ENCODE measurements at regions not wholly inside any gene's neighbourhood (a gene's known extent, or its start where the extent isn't known, plus 50 kb on each side); places are given as distances from the start of the nearest gene placed in this dataset.

DNA sequence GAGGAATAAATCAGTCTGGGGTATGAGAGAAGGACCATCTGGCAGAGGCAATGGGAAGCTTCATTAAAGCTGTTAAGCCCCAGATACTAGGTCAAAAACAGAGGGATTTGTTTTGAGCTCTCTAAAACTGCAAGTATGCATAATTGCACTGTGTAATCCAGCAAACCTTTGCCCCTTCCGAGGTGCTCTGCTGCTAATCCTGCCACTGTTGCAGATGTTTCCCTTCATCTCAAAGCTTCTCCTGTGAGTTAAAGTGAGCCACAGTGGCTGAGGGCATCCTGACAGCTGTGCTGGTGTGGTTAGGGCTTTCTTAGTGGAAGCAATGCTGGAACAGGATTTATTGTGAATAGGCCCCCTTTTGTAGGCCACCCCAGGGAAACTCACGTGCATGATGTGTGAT is 160.3 kb upstream of the TRPC7 start:
- POLR2A ChIA-PET (ENCODE audit: low non-redundant PET), result no interaction called here
- no peaks in the 10 kb centered on the region for H3K4me1 ChIP-seq (ENCODE audit: insufficient read depth, low read length, poor library complexity, severe bottlenecking)
- no peaks in the 10 kb centered on the region for H3K9me3 ChIP-seq (ENCODE audit: low read depth, low read length, poor library complexity, severe bottlenecking)
- CTCF ChIA-PET, result no interaction called here
- intact Hi-C loops (cut with micrococcal nuclease; ENCODE audit: unreplicated experiment), result no loop called here
- H3K4me3 ChIP-seq (ENCODE audit: low read depth, low read length, poor library complexity, severe bottlenecking), result no peak overlapping the region
- BruUV-seq (replicated peaks), result no TSS peak
- peaks cover 37% of the 10 kb centered on the region for H3K27me3 ChIP-seq (replicated peaks; ENCODE audit: insufficient read depth, low read depth, low read length, poor library complexity)
- no peak overlapping the region for H3K27ac ChIP-seq (ENCODE audit: low read depth, low read length, poor library complexity, severe bottlenecking)
- TF ChIP-seq, protein P1, sequence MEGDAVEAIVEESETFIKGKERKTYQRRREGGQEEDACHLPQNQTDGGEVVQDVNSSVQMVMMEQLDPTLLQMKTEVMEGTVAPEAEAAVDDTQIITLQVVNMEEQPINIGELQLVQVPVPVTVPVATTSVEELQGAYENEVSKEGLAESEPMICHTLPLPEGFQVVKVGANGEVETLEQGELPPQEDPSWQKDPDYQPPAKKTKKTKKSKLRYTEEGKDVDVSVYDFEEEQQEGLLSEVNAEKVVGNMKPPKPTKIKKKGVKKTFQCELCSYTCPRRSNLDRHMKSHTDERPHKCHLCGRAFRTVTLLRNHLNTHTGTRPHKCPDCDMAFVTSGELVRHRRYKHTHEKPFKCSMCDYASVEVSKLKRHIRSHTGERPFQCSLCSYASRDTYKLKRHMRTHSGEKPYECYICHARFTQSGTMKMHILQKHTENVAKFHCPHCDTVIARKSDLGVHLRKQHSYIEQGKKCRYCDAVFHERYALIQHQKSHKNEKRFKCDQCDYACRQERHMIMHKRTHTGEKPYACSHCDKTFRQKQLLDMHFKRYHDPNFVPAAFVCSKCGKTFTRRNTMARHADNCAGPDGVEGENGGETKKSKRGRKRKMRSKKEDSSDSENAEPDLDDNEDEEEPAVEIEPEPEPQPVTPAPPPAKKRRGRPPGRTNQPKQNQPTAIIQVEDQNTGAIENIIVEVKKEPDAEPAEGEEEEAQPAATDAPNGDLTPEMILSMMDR (conservative IDR thresholded peaks at IDR 0.05; ENCODE audit: low read depth, low read length), result no peak
- TF ChIP-seq EZH2 (IDR thresholded peaks at IDR 0.05; ENCODE audit: borderline replicate concordance, low read depth, low read length, poor library complexity, severe bottlenecking), result no peak
- no peak for DNase-seq (ENCODE audit: low spot score)
- H3K36me3 ChIP-seq (ENCODE audit: insufficient read depth, low read length, poor library complexity, severe bottlenecking), result no peaks in the 10 kb centered on the region

DNA sequence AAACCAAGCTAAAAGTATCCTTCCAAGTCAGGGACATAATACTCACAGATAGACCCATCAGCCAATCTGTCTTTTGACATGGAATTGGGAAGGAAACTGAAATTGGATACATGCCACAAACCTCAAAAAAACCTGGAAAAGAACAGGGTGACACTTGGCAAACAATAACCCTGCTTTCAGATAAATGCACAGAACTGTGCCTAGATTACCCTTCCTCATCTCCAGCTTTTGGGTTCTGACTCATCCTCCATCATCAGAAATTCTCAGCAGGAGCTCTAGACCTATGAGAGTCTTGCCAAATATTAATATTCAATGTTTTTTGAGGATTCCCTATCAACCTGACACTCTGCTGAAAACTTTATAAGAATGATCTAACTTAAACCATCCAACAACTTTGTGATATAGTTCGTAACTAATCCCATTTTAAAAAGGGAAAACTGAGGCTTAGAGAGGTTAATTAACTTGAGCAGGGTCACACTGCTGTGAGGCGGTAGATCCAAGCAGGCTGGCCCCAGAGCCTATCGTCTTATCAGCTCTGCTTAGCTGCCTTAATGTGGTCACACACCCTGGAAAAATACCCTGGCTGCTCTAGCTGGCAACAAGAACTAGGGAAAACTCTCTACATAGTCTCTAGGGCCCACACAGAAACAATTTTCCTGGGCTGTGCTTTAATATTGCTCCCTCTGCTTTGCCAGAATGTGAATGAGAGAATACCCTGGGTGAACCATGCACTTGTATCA is 157.0 kb upstream of the TRPC7 start:
- Histone ChIP-seq H3K27me3 (replicated peaks; ENCODE audit: insufficient read depth, low read depth, low read length, poor library complexity) (peaks cover 49% of the 10 kb centered on the region), H3K36me3 (ENCODE audit: insufficient read depth, low read length, poor library complexity, severe bottlenecking) (no peaks in the 10 kb centered on the region), H3K4me1 (ENCODE audit: insufficient read depth, low read length, poor library complexity, severe bottlenecking) (no peaks in the 10 kb centered on the region), H3K27ac (ENCODE audit: low read depth, low read length, poor library complexity, severe bottlenecking) (no peak overlapping the region), H3K4me3 (ENCODE audit: low read depth, low read length, poor library complexity, severe bottlenecking) (no peak overlapping the region), H3K9me3 (ENCODE audit: low read depth, low read length, poor library complexity, severe bottlenecking) (no peaks in the 10 kb centered on the region)
- POLR2A ChIA-PET (ENCODE audit: low non-redundant PET), result no interaction called here
- TF ChIP-seq EZH2 (IDR thresholded peaks at IDR 0.05; ENCODE audit: borderline replicate concordance, low read depth, low read length, poor library complexity, severe bottlenecking), result no peak
- TF ChIP-seq, protein P1 (conservative IDR thresholded peaks at IDR 0.05; ENCODE audit: low read depth, low read length), result no peak
- no peak for DNase-seq (ENCODE audit: low spot score)
- CTCF ChIA-PET, result no interaction called here
- intact Hi-C loops (cut with micrococcal nuclease; ENCODE audit: unreplicated experiment), result no loop called here
- no TSS peak for BruUV-seq (replicated peaks)

DNA sequence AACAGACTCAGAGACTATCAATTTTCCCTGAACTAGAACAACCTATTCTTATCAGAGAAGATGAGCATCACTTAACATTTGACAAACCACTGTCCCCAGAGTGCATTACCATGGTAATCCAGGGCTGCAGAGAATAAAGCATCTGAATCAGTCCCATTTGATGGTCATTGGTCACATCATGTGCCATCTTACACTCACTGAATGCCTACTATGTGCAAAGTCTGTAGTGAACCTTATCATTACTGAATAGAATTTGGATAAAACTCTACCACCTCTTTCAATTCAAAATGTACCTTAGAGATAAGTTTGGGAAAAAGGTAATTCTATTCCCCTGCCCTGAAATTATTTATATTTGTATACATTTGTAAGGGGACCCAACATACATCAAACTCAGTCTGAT is 156.4 kb upstream of the TRPC7 start:
- intact Hi-C loops (cut with micrococcal nuclease; ENCODE audit: unreplicated experiment), result no loop called here
- Histone ChIP-seq H3K27me3 (replicated peaks; ENCODE audit: insufficient read depth, low read depth, low read length, poor library complexity) (peaks cover 48% of the 10 kb centered on the region), H3K4me3 (ENCODE audit: low read depth, low read length, poor library complexity, severe bottlenecking) (no peak overlapping the region), H3K36me3 (ENCODE audit: insufficient read depth, low read length, poor library complexity, severe bottlenecking) (no peaks in the 10 kb centered on the region), H3K9me3 (ENCODE audit: low read depth, low read length, poor library complexity, severe bottlenecking) (no peaks in the 10 kb centered on the region), H3K27ac (ENCODE audit: low read depth, low read length, poor library complexity, severe bottlenecking) (no peak overlapping the region), H3K4me1 (ENCODE audit: insufficient read depth, low read length, poor library complexity, severe bottlenecking) (no peaks in the 10 kb centered on the region)
- TF ChIP-seq EZH2 (IDR thresholded peaks at IDR 0.05; ENCODE audit: borderline replicate concordance, low read depth, low read length, poor library complexity, severe bottlenecking), result no peak
- TF ChIP-seq, protein P1 (conservative IDR thresholded peaks at IDR 0.05; ENCODE audit: low read depth, low read length), result no peak
- no TSS peak for BruUV-seq (replicated peaks)
- DNase-seq (ENCODE audit: low spot score), result no peak
- CTCF ChIA-PET, result no interaction called here
- POLR2A ChIA-PET (ENCODE audit: low non-redundant PET), result no interaction called here

All from A673 (cell line).